ENCODE measurements at regions not wholly inside any gene's neighbourhood (a gene's known extent, or its start where the extent isn't known, plus 50 kb on each side); places are given as distances from the start of the nearest gene placed in this dataset.

DNA sequence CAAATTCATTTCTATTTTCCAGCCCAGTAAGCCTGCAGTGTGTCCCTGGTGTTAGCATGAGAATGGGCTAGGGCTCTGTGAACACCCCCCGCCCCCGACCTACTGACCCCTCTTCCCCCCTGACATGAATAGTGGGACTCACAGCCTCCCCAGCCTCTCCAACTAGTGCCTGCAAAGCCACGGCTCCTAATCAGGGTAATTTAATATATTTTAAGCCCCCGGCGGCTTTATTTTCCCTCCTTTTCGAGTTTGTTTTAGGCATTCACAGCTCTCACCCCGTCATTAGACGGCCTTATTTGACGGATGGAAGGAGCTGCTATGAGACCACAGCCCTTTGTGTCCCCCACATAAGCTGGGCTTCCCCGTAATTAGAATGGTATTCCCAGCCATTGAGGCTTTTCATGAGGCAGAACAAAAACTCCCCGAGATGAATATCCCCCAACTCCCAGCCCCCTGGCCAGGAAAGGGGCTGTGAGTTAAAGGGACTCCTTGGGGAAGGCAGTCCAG, 78.3 kb upstream of the POLG start:
- DNase-seq (ENCODE audit: low read depth): no peak
- TF ChIP-seq, protein P1, sequence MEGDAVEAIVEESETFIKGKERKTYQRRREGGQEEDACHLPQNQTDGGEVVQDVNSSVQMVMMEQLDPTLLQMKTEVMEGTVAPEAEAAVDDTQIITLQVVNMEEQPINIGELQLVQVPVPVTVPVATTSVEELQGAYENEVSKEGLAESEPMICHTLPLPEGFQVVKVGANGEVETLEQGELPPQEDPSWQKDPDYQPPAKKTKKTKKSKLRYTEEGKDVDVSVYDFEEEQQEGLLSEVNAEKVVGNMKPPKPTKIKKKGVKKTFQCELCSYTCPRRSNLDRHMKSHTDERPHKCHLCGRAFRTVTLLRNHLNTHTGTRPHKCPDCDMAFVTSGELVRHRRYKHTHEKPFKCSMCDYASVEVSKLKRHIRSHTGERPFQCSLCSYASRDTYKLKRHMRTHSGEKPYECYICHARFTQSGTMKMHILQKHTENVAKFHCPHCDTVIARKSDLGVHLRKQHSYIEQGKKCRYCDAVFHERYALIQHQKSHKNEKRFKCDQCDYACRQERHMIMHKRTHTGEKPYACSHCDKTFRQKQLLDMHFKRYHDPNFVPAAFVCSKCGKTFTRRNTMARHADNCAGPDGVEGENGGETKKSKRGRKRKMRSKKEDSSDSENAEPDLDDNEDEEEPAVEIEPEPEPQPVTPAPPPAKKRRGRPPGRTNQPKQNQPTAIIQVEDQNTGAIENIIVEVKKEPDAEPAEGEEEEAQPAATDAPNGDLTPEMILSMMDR (IDR thresholded peaks at IDR 0.05; ENCODE audit: insufficient read depth, low read length): no peak
- H3K4me3 ChIP-seq (ENCODE audit: low read depth, low read length): no peak overlapping the region

DNA sequence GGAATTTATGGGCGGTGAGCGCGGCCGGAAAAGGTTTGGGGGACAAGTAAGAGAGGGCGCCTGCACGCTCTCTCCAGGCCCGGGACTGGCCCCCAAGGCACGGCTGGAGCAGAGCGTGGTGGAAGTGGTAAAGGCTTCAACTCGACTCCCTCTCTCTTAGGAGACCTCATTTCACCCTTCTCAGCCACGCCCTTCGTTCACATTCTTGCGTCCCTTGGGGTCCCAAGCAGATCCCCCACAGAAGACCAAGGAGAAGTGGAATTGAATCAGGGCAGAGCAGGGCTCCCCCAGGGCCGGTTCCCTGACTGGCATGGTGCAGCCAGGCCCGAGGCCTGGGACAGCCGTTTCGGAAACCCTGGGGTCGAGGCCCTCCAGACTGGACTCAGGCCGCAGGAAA, 75.4 kb upstream of the POLG start:
- TF ChIP-seq, protein P1 (IDR thresholded peaks at IDR 0.05; ENCODE audit: insufficient read depth, low read length): no peak
- no peak overlapping the region for H3K4me3 ChIP-seq (ENCODE audit: low read depth, low read length)

DNA sequence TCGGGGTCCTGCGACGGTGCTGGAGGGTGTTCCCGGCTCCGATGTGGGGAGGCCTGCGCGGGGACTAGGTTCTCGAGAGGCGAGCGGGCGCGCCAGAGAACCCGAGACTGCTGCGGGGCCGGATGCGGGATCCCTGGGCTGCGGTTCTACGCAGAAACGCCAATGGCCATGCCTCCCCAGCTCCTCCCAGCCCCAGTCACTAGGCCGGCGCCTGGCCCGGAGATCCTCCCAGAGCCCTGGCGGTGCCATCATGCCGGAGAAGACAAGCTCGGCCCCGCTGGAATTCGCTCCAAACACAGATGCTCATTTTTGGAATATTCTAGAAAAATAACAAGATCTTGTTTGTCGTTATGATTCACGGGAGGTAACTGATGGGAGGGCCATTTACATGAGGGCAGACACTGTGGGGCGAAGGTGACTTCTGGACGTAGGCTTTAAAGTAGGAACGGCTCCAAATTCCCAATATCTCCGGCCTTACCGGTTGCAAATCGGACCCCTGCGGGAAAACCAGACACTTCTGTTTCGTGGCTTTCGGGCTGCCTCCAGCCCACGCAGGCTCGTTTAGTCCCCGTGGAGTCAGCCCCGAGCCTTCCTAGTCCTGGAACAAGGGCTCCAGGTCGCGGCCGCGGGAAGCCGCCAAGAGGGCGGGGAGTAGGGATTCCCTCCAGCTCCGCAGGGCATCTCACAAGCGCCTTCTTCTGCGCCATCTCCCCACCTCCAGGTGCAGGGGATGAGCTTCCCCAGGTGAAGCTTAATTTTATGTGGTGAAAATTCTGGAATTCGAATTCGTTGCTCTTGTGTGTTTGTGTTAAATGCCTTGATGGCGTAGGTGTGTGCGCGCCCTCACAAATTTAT, 74.8 kb upstream of the POLG start:
- TF ChIP-seq, protein P1 (IDR thresholded peaks at IDR 0.05; ENCODE audit: insufficient read depth, low read length): no peak
- peak overlapping the region; percentile 48 for H3K4me3 ChIP-seq (ENCODE audit: low read depth, low read length)
- DNase-seq (ENCODE audit: low read depth): no peak

More for the DNA sequence above, 75.4 kb upstream of the POLG start:
- DNase-seq (ENCODE audit: low read depth): no peak

DNA sequence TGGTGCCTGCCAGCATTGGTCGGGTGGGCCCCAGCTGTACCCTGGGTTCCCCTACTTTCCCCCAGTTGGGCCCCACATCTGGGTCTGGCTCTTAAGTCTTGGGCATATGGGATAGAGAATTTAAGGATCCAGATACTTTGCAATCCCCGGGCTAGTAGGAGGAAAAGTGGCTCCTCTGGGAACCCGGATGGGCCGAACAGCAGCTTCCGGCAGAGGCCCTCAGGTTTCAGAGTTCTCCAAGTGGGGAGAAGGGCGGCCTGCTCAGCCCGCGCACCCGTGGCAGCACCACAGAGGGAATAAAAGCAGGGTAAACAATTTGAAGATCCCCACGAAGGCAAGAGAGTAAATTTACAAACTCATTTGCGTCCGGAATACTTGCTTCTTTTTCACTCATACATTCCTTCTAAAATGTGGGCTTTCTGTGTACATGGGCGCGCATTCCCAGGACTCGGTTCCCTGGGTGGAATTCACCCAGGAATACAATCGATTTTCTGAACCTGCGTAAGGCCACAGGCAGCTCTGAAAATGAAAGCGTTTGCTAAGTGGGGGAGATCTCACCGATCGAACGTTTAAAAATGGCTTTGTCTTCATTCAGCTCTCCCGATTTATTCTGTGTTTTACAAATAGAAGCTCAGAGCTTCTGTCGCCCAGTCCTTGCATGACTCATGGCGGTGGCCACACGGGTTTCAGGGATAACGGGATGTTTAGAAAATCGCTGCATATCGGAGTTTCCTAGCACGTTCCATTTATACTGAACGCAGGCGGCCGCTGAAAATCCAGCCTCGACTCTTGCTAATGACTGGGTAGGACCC, 74.0 kb upstream of the POLG start:
- DNase-seq (ENCODE audit: low read depth): peak; percentile 19
- H3K4me3 ChIP-seq (ENCODE audit: low read depth, low read length): peak overlapping the region; percentile 48

DNA sequence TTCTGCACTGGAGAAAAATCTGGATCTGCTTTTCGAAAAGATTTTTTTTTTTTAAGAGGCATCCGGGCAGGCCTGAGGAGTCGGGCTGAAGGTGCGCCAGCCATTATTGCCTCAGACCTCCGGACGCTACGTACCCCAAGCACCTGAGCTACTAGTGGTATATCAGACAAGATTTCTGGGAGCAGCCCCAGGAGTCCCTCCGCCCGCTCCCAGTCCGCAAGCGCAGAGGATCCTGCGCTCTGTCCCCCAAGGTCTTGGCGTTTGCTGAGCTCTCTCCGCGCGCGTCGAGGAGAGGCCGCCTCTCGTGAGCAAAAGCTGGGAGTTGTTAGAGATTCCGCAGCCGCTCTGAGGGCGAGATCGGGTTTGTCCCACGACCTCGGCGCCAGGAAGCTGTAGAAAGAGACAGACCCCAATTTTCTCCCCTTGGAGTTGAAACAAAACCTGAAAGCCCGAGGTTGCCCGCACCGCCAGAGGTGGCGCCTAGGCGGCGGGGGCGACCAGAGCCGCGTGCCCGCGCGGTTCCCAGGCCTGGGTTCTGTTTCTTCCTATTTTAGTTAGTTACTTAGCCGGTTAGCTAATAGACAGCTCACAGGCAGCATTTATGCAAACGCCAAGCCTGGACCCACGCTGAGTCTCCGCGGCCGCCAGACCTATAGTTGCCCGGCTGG, 72.5 kb upstream of the POLG start:
- no peak for DNase-seq (ENCODE audit: low read depth)
- H3K4me3 ChIP-seq (ENCODE audit: low read depth, low read length): no peak overlapping the region
- TF ChIP-seq, protein P1 (IDR thresholded peaks at IDR 0.05; ENCODE audit: insufficient read depth, low read length): no peak

More for the DNA sequence above, 74.0 kb upstream of the POLG start:
- TF ChIP-seq, protein P1 (IDR thresholded peaks at IDR 0.05; ENCODE audit: insufficient read depth, low read length): no peak

DNA sequence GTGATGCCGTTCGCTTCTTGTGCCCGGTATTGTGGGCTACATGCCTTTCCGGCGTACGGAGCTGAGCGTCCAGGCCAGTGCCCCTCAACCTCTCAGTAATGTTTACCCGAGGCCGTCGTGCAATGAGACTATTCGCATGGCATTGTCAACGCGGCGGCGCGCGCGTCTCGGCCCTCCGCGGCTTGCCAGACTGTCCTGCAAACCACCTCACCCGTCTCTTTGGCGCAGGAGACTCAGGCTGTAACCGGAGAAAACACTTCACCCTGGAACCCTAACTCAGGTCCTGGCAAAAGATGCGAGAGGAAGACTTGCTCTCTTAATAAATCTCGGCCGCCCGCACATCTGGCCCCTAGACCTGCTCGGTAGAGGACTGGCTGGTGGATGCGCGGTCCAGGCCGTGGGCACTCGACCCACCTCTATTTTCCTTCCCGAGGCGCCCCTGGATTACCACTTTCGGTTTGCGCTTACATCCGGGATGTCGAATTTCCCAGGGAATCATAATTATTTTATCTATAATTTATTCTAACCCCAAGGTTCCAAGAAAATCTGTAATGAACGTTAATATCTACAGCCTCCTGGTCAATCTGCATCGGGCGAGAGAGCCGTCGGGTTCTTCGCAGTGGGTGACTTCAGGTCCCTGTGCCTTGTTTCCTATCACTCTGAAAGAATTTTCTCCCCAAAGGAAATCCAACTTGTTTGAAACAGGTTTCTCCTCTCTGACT, 71.8 kb upstream of the POLG start:
- no peak for DNase-seq (ENCODE audit: low read depth)
- peak overlapping the region; percentile 35 for H3K4me3 ChIP-seq (ENCODE audit: low read depth, low read length)
- TF ChIP-seq, protein P1 (IDR thresholded peaks at IDR 0.05; ENCODE audit: insufficient read depth, low read length): no peak
